OCI-LY7 (cell line): ENCODE measurements at regions not wholly inside any gene's neighbourhood (a gene's known extent, or its start where the extent isn't known, plus 50 kb on each side); places are given as distances from the start of the nearest gene placed in this dataset.

Experiments
- BruUV-seq: library from RNA; stranded (reverse); fragments of 400-500 nt; replicated peaks from 2 replicates; lab custom pipeline; 2021; lab: Mats Ljungman, UMichigan
- CTCF ChIA-PET: fragments of 300-600 bp; sonication (Branson Sonifier 250); formaldehyde crosslinking; loops from one replicate; lab custom pipeline; 2022; ENCODE audit warnings: antibody characterized with exemption; ENCODE audit not compliant: unreplicated experiment; lab: Charles Lee
- POLR2A ChIA-PET: fragments of 300-600 bp; sonication (Branson Sonifier 250); formaldehyde crosslinking; loops from one replicate; lab custom pipeline; 2022; ENCODE audit warnings: antibody characterized with exemption; lab: Charles Lee
- DNase-seq: peaks from one replicate; pipeline ENCODE4 v3.0.0-alpha.2; 2015; ENCODE audit warnings: low spot score
- H2AFZ ChIP-seq: fragments of 200-600 bp; sonication (generic), shearing (Covaris generic); 2 replicates; pipeline ENCODE4 v1.6.1; 2014; ENCODE audit warnings: mild to moderate bottlenecking, antibody characterized with exemption, low read length, moderate library complexity
- H3K27ac ChIP-seq: fragments of 200-600 bp; sonication (generic); 2 replicates; pipeline ENCODE4 v1.5.1; 2014; ENCODE audit warnings: mixed run types, low read depth, mild to moderate bottlenecking, moderate library complexity, low read length, inconsistent platforms; ENCODE audit not compliant: poor library complexity, severe bottlenecking
- H3K36me3 ChIP-seq: fragments of 200-600 bp; sonication (generic); 2 replicates; pipeline ENCODE4 v1.6.1; 2014; ENCODE audit warnings: mild to moderate bottlenecking, antibody characterized with exemption, low read length, moderate library complexity, mixed read lengths; ENCODE audit not compliant: insufficient read depth
- H3K4me1 ChIP-seq: fragments of 200-600 bp; sonication (generic); 2 replicates; pipeline ENCODE4 v1.5.1; 2014; ENCODE audit warnings: mild to moderate bottlenecking, low read length; ENCODE audit not compliant: insufficient read depth, poor library complexity, severe bottlenecking
- H3K4me2 ChIP-seq: fragments of 200-600 bp; sonication (generic); 2 replicates; pipeline ENCODE4 v1.6.1; 2014; ENCODE audit warnings: mild to moderate bottlenecking, low read length
- H3K4me3 ChIP-seq: fragments of 200-600 bp; sonication (generic); 2 replicates; pipeline ENCODE4 v1.5.1; 2014; ENCODE audit warnings: mild to moderate bottlenecking, low read depth, low read length; ENCODE audit not compliant: poor library complexity, severe bottlenecking
- H3K79me2 ChIP-seq: fragments of 200-600 bp; sonication (generic); 2 replicates; pipeline ENCODE4 v1.6.1; 2016; ENCODE audit warnings: low read depth, mild to moderate bottlenecking, low read length, moderate library complexity, mixed read lengths; ENCODE audit not compliant: insufficient read depth
- H3K9me2 ChIP-seq: fragments of 200-600 bp; sonication (generic); 2 replicates; pipeline ENCODE4 v1.6.1; 2016; ENCODE audit warnings: mild to moderate bottlenecking, low read length, mixed read lengths; ENCODE audit not compliant: insufficient read depth
- H3K9me3 ChIP-seq: fragments of 200-600 bp; sonication (generic); 2 replicates; pipeline ENCODE4 v1.6.1; 2014; ENCODE audit warnings: mild to moderate bottlenecking, mixed run types, low read length, mixed read lengths
- H4K20me1 ChIP-seq: fragments of 200-600 bp; sonication (generic); 2 replicates; pipeline ENCODE4 v1.6.1; 2014; ENCODE audit warnings: mild to moderate bottlenecking, antibody characterized with exemption, low read length, moderate library complexity, mixed read lengths; ENCODE audit not compliant: insufficient read depth
- CTCF ChIP-seq: fragments of 200-600 bp; sonication (generic); conservative IDR thresholded peaks from 2 replicates; pipeline ENCODE4 v1.5.1; 2014; ENCODE audit warnings: mild to moderate bottlenecking, antibody characterized with exemption, low read length, moderate library complexity, mixed read lengths
- EZH2phosphoT487 ChIP-seq: fragments of 200-600 bp; sonication (generic); IDR thresholded peaks from 2 replicates; pipeline ENCODE4 v1.6.1; 2018; ENCODE audit warnings: low read depth, borderline replicate concordance, mild to moderate bottlenecking, mixed run types, antibody characterized with exemption, low read length, moderate library complexity, mixed read lengths
- intact Hi-C: fragments of 100-400 bp; cut with micrococcal nuclease; formaldehyde crosslinking; loops from one replicate; pipeline ENCODE4 v1.10.0; 2022; ENCODE audit not compliant: unreplicated experiment

GRCh38 chr1:58405660-58406059 is 140.9 kb downstream of the OMA1 start:
- Histone ChIP-seq H3K4me2 (no peak overlapping the region), H2AFZ (no peak overlapping the region), H3K9me2 (no peaks in the 10 kb centered on the region), H3K27ac (no peak overlapping the region), H3K4me1 (no peaks in the 10 kb centered on the region), H3K36me3 (no peaks in the 10 kb centered on the region), H3K9me3 (no peaks in the 10 kb centered on the region), H3K79me2 (no peaks in the 10 kb centered on the region), H4K20me1 (no peaks in the 10 kb centered on the region), H3K4me3 (no peak overlapping the region)
- CTCF ChIA-PET = no interaction called here
- no TSS peak for BruUV-seq
- intact Hi-C loops = no loop called here
- POLR2A ChIA-PET = no interaction called here
- DNase-seq = no peak
- TF ChIP-seq EZH2phosphoT487 (no peak), CTCF (no peak)

- no TSS peak for BruUV-seq
- ChIA-PET POLR2A (no interaction called here), CTCF (no interaction called here)
These were observed 142.6 kb downstream of the OMA1 start for GRCh38 chr1:58403894-58404293.

GRCh38 chr1:58402444-58402843 is 144.1 kb downstream of the OMA1 start:
- Histone ChIP-seq H2AFZ (no peak overlapping the region), H3K79me2 (no peaks in the 10 kb centered on the region), H3K27ac (no peak overlapping the region), H3K36me3 (no peaks in the 10 kb centered on the region), H3K4me2 (no peak overlapping the region), H3K4me3 (no peak overlapping the region), H3K9me3 (no peaks in the 10 kb centered on the region), H4K20me1 (no peaks in the 10 kb centered on the region), H3K4me1 (peaks cover 5% of the 10 kb centered on the region), H3K9me2 (no peaks in the 10 kb centered on the region)
- CTCF ChIA-PET = no interaction called here
- TF ChIP-seq CTCF = no peak
- TF ChIP-seq EZH2phosphoT487 = no peak
- intact Hi-C loops = no loop called here
- no TSS peak for BruUV-seq
- POLR2A ChIA-PET = no interaction called here
- no peak for DNase-seq

More at GRCh38 chr1:58403894-58404293, 142.6 kb downstream of the OMA1 start:
- intact Hi-C loops = no loop called here
- no peak overlapping the region for H3K27ac ChIP-seq
- H3K79me2 ChIP-seq = no peaks in the 10 kb centered on the region
- H3K36me3 ChIP-seq = no peaks in the 10 kb centered on the region
- H4K20me1 ChIP-seq = no peaks in the 10 kb centered on the region
- H3K4me1 ChIP-seq = peaks cover 5% of the 10 kb centered on the region
- no peaks in the 10 kb centered on the region for H3K9me3 ChIP-seq
- TF ChIP-seq CTCF (no peak), EZH2phosphoT487 (no peak)
- no peak overlapping the region for H3K4me2 ChIP-seq
- H3K9me2 ChIP-seq = no peaks in the 10 kb centered on the region
- no peak overlapping the region for H3K4me3 ChIP-seq
- DNase-seq = no peak
- H2AFZ ChIP-seq = no peak overlapping the region
